GM12872 (cell line): ENCODE measurements at regions not wholly inside any gene's neighbourhood (a gene's known extent, or its start where the extent isn't known, plus 50 kb on each side); places are given as distances from the start of the nearest gene placed in this dataset.

ENCODE experiments used
- CTCF ChIP-seq: IDR thresholded peaks from 3 replicates; pipeline ENCODE4 v1.5.1; 2011; ENCODE audit warnings: low read depth, mild to moderate bottlenecking, low read length, moderate library complexity; ENCODE audit not compliant: insufficient read depth

GRCh38 chr18:37975446-37975845 is 409.8 kb upstream of the CELF4 start:
- TF ChIP-seq CTCF: no peak

GRCh38 chr18:37967261-37967660 is 401.7 kb upstream of the CELF4 start:
- TF ChIP-seq CTCF: no peak

DNA sequence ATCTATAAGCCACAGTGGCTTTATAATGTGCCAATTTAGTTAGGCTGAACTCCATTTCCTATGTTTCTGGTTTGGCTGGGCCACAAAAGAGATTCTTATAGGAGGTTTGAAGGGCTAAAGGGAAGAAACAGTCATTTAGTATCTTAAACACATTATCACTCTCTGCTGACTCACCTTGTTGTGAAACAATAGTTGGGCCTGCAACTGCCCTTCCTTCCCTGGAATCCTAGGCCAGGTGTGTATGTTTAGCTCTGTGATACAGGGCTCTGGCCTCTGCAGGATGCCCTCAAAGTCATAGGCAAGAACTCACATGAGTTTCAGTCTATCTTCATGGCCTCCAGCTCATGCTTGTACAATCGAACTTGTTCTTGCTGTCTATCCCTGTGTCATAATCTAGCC is 400.0 kb upstream of the CELF4 start:
- TF ChIP-seq CTCF: no peak

DNA sequence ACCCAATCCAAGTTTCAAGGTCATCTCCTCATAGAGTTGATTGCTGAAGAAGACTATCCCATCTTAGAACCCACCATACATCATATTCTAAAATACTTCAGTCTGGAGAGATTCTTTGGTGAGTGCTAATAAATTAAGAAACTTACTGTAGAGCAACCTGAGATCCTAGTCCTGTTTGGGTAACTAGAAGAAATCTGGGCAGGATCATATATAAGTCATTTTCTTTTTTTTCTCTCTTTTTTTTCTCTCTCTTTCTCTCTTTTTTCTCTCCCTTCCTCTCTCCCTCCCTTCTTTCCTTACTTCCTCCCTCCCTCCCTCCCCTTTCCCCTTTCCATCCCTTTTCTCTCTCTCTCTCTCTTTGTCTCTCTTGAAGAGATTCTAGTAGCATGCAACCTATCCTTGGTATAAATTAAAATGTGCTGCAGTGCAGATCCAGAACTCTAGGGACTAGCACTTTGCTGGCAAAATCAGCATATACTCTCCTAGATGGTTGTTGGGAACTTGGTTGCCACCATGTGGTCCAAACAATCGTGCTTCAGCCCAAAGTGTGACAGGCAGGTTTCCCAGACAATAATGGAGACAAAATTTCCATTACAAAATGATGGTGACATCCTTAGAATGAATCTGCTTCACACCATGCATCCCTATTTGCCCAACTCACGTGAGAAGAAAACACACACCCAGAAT is 399.4 kb upstream of the CELF4 start:
- no peak for TF ChIP-seq CTCF

- TF ChIP-seq CTCF: no peak
These were observed 398.2 kb upstream of the CELF4 start for GRCh38 chr18:37963837-37964236.

DNA sequence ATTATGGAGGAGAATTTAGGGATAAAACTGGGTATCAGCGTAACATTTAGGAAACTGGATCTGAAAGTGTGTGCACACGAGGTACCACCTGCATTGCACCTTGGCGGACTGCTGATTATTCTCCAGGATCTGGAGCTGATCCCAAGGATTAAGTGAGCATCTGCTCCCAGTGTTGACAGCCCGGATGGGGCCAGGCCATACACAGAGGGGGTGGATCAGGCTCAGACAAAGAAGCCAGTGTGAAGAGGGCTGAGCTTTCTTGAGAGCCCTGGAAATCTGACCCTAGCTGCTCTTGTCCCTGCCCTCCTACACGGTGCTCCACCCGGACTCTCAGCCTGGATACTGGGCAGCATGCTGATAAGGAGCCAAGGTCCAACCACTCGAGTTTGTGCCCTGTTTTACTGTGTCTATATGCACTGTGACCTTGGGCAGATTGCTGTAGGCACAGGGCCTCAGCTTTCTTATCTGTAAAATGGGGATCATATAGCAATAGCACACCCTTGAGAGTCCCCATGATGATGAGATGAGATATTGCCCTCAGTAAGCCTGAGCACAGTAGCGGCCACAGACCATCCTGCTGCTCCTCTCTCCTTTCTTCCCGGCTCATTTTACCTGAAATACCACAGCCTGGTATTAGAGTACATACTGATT is 396.8 kb upstream of the CELF4 start:
- no peak for TF ChIP-seq CTCF

GRCh38 chr18:37958499-37958898 is 392.9 kb upstream of the CELF4 start:
- TF ChIP-seq CTCF: no peak

DNA sequence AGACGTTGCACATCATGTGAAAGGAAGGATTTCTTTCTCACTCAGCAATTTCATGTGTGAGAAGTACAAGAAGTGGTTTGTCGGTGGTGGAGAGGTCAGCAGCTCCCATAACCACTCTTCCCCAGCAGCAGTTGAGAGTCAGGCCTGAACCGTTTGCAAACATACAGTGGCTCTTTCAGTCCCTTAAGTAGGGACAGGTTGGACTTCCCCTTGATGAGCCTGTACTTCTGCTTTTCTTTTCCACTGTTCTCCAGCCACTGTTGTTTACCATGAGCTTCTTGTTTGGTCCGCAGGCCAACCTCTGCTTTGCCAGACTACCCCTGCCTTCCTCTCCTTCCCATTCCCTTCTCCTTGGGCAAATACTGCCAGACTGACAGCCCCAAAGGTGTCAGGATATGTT is 391.3 kb upstream of the CELF4 start:
- no peak for TF ChIP-seq CTCF
